NCI-H524 treated with DMSO at 0.1 percent for 48 hours (cell line): ENCODE measurements at regions not wholly inside any gene's neighbourhood (a gene's known extent, or its start where the extent isn't known, plus 50 kb on each side); places are given as distances from the start of the nearest gene placed in this dataset.

Experiments
- DNase-seq: peaks from one replicate; lab custom pipeline; 2025; lab: John Stamatoyannopoulos, UW

DNA sequence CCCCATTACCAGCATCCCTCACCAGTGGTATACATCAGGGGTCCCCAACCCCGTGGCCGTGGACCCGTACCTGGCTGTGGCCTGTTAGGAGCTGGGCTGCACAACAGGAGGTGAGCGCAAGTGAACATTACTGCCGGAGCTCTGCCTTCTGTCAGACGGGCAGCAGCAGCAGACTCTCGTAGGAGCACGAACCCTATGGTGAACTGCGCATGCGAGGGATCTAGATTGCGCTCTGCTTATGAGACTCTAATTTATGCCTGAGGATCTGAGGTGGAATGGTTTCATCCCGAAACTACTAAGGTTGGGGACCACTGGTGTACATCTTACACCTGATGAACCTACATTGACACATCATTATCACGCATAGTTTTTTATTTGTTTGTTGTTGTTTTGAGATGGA lies 52.8 kb upstream of the DHX15 start:
- DNase-seq = no peak

DNA sequence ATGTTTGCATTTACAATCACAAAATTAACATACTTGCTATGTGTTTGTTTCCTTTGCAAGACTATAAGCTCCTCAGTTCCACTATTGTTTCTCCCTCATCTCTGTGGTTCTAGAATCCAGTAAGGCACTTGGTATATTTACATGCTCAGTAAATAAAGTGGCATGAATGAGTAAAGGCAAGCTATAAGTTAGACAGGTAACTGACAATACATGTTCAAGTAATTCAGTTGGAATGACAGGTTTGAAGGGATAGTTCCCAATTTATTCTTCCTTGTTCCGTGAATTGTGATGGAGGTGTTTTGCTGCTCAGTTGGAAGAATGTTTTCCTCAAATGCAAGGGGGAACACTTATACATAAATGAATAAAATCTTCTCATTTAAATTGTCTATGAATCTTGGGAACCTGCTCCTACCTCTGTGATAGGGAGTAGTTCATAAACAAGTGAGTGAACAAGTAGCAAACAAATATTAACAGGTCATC lies 54.1 kb upstream of the DHX15 start:
- DNase-seq = no peak

DNA sequence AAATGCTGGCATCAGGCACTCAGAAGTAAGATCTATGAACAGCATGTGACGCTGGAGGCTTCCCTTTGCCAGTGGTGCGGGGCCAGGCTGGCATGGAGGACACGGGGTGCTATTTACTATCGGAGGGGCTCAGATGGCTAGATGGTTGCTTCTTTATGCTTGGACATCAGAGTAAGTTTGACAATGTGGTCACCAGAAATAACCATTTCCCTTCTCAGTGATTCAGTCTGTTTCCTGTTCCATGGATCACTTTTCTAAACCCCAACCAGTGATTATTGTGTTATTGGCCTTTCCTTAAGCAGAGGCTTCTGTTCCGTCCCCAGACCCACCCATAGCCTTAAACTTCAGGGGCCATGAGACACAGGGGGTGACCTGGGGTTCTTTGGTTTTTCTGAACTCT lies 55.4 kb upstream of the DHX15 start:
- DNase-seq = no peak

DNA sequence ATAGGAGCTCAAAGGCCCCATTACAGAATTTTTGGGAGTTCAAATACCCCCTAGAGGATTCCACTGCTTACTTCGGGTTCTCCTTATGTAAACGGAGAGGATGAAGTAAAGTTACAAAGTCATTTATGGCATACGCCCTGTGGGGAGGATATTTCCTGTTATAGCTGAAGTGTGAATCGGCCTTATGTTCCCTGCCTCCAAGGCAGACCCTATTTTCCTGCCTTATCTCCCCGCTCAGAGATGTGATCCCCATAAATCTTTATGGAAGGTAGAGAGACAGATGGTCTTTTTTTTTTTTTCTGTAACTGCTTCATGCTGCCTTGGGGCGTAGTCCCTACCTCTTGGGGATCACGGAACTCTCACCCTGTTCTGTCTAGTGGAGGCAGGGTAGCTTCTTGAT lies 56.0 kb upstream of the DHX15 start:
- no peak for DNase-seq

DNA sequence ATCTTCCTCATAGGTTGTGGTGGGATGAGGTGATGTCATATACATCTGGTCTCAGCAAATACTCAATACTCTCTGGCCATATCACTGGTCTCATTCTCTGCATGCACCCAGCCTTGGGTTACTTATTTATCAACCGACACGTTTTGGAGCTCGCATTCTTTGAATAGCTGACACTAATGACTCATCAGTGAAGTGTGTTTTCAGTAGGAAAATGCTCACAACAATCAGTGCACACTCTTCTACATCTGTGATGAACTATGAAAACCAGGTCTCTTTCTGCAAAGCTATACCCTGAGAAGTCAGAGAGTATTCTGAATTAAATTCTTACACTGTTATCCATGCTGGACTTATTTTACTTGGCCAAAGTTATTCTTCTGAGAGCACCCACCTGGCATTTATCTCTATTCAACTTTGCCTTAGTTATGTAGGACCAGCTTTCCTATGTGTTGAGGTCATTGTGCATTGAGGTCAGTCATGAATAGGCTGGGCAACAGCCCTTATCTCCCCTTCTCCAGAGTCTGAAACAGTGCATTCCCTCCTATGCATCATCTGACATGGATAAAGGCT lies 58.7 kb upstream of the DHX15 start:
- no peak for DNase-seq

DNA sequence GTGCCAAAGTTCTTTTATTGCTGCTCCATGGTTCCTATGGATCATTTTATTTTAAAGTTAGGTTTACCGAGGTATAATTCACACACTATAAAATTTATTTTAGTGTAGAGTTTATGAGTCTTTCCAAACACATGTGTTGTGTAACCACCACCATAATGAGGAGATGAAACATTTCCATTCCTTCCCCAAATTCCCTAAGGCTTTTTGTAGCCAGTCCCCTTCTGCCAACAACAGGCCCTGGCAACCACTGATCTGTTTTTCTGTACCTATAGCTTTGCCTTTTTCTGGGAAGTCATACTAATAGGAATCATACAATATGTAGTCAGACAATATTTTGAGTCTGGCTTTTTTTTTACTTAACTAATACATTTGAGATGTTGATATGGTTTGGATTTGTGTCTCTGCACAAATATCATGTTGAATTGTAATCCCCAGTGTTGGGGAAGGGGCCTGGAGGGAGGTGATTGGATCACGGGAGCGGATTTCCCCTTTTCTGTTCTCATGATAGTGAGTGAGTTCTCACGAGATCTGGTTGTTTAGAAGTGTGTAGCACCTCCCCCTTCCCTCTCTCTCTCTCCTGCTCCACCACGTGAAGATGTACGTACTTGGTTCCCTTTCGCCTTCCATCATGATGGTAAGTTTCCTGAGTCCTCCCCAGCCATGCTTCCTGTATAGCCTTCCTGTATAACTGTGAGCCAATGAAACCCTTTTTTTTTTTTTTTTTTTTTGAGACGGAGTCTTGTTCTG lies 59.6 kb upstream of the DHX15 start:
- no peak for DNase-seq

DNA sequence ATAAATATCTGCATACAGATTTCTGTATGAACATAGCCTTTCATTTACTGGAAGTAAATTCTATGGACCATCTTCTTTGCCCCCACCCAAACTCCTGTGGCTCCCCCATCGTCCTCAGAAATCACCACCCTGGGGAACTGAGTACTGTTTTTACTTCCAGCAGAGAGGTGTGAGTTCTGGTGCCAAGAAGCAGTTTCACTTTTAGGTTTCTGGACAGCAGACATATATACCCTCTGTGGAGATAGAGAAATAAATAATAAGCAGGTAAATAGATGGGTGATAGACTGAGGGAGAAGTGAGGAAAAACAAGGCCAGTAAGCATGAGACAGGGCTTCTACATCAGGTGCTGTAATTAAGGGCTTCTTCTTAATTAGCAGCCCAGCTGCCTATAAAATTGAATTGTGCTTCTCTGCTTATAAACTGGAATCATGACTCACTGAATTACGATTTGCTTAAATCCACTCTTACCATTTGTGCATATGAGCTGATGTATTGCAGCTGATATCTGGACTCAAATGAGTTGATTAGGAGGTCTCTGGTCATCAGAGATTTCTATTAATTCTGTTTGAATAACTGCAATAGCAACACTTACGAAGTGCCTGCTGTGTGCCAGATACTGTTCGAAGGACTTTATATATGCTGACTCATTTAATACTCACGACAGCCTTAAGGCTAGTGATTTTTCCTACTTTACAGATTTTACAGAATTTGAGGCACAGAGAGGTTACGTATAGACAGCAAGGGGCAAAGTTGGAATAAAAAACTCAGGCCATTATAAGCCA lies 60.8 kb upstream of the DHX15 start:
- DNase-seq = no peak

DNA sequence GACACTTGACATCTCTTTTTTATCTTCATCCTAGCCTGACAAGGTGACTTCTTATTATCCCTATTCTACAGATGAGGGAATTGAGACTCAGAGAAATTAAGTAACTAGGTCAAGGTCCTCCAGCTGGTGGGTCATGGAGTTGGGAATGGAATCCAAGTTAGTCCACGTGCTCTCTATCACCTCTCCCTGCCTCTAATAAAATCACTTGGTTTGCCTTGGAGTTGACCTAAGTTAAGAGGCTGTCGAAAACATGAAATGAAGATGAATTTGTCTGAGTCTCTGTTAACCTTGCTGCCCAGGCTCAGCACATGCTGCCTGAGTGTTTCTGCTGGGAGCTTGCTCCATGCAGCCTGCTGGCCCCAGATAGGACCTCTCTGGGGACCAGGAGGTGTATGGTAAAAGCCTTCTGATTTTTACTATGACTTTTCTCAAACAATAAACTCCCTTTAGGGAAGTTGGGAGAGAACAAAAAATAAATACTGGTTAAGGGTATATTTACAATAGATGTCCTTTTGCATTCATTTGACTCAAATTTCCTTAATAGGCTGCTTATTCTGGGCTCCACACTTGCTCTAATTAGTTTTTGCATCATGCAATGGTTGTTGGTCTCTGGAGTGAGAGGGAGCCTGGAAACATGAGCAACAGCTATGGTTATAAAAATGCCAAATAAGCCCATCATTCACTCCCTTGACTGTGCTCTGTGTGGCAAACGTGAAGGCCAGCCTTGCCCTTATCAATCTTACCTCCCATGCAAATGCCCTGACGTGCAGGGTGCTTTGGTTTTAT lies 61.6 kb upstream of the DHX15 start:
- no peak for DNase-seq

DNA sequence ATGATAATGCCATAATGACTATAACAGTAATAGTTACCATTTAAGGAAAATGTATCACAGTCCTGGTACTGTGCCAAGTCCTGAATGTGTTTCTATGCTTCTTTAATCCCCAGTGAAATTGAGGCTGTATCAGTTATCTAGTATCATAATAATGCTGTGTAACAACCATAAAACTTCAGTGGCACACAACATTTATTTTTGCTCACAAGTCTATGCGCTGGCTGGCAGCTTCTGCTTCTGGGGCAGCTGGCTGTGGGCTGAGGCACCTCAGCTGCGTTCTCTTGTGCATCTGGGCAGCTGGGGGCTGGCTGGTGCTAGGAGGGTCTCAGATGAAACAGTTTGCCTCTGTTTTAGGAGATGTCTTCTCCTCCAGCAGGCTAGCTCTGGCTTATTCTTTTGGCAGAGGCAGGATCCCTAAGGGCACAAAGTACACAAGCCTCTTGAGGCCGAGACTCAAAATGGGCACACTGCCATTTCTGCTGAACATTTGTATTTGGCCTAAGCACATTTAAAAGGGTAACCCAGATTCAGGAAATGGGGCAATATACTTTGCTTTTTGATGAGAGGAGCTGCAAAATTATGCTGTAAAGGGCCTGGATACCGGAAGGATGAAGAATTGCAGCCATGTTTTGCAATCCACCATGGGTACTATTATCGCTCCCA lies 62.6 kb upstream of the DHX15 start:
- DNase-seq = no peak

DNA sequence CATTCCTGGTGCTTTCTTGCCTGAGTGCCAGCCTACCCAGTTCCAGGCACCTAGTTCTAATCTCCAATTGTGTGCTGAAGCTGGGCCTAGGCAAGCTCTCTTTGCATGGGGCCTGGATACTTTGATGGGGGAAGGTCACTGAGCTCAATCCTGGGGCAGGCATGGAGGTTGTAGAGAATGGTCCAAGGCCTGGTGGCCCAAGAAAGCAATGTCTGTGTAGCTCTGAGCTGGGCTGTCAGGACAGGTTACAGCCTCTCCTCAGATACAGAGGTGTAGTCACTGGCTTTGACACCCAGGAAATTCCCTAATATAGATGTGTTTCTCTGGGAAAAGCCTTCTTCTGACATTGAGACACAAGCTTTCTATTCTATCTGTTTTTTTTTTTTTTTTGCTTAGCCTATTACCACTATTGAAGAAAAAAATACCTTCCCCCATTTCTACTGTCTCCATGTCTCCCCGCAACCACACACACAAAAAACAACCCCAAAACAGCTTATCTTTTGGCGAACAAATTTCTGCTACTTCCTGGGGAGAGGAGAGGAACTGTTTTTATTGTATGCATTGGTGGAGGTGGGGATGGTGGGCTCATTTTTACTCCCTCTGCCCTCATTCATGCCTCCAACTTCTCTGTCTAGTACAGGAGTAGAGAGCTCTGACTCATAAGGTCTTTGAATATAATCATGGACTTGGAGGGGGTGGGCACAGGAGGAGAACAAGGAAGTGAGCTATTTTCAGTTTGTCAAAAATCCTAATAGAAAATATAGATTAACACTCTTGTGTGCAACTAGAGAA lies 66.7 kb upstream of the DHX15 start:
- no peak for DNase-seq

DNA sequence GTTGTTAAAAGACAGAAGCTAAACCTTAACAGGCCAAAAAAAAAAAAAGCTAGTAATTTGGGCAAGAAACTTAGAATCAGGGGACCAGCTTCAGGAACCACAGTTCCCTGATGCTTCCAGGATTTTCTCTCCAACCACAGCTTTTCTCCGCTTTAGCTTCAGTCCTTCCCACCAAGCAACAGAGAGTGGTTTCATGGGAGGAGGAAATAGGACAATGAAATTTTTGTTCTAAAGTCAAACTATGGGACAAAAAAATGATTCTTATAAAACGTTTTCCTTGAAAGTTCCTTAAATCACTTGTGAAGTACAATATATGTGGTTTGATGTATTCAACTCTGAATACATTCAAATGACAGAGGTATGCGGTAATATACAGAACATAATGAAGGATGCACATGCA lies 71.0 kb upstream of the DHX15 start:
- DNase-seq = no peak

DNA sequence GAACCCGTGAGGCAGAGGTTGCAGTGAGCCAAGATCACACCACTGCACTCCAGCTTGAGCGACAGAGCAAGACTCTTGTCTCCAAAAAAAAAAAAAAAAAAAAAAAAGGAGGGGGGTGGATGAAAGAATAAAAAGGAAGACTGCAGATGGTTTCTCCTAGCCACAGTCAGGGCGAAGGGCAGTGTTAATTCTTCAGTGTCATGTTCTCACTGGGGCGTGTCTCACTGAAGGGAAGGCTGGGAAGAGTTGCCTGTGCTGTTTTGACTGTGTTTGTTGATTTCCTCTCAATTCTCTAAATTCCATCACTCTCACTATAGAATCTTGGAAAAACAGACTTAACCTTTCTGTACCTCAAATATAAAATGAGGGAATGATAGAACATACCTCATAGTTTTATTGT lies 71.6 kb upstream of the DHX15 start:
- no peak for DNase-seq

DNA sequence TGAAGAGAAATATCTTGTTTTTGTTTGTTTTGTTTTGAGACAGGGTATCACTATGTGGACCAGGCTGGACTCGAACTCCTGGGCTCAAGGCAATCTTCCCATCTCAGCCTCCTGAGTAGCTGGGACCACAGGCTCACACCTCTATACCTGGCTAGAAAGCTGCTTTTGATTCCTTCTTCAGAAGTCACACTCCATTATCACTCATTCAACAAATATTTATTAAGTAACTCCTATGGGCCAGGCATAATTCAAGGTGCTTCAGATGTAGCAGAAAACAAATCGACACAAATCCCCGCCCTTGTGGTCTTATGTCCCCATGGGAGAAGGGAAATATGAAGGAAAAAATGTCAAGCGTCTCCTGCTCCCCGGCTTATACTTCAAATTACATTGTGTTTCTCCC lies 72.6 kb upstream of the DHX15 start:
- no peak for DNase-seq

DNA sequence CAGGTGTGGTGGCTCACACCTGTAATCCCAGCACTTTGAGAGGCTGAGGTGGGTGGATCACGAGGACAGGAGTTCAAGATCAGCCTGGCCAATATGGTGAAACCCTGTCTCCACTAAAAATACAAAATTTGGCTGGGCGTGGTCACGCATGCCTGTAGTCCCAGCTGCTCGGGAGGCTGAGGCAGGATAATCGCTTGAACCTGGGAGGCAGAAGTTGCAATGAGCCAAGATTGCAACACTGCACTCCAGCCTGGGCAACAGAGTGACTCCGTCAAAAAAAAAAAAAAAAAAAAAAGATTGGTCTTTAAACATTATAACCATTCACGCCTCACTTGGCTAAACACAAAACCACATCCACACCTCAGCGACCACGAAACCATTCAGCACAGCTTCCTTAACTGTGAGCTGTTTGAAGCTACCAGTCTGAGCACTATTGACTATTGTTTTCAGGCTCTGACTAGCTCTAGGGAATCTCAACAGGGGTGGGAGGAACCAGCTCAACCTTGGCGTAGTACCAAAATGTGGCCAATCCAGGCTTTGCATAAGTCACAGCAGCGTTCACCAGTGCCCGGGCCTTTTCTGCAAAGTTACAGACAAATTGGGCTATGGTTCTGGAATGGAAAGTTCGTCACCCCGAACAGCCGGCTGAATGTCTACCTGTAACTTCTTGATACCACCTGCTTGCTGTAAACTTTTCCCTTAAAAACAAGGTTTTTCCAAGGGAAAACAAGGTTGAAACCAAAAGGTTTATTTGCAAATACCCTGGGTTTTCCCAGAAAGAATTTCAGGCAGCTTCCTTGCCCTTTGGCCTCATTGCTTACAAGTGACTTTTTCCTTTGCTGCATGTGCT lies 73.6 kb upstream of the DHX15 start:
- no peak for DNase-seq

DNA sequence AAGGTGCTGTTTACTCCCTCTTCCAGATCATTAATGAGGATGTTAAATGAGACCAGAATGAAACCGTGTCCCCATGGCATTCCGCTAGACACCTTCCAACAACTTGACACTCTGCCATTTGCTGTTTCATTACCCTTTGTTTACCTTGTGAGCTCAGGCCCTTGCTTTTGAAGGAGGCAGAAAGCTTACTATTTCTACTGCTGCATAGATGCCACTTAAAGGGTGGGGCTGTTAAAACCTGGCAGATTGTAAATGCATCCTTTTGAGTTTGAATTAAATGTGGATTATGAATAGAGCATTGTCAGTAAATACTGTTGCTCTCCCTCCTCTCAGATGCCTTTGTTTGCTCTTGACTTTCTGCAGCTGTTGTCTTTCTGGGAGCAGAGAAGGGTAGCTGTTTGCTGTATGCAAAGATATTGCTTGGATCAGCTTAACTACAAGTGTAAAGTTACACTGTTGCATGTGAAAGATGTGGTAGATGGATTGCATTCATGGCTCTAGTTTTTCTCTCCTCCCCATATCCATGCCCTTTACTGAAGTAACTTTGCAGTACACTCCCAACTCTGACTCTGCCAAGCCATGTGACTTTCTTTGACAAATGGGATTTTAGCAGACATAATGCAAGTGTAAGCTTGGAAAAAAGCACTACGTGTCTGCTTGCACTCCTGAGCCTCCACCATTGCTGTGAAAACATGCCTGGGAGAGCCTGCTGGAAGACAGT lies 75.0 kb upstream of the DHX15 start:
- peak; percentile 37 for DNase-seq

DNA sequence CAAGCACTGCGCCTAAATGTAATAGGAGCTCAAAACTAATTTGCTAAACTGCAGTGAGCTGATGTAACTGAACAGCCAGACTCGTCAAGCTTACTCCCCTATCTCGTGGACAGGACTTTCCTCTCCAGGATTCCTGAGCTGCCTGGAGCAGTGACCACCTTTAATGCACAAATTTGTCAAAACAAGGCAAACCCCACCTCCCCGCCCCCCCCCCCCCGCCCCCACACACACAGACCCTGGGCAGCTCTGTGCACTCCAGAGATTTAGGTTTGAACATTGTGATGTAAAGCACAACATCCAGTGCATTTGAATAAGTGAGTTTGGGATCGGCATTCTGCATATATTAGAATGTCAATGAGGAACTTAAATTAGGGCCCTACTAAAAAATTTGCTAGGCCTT lies 77.7 kb upstream of the DHX15 start:
- no peak for DNase-seq

DNA sequence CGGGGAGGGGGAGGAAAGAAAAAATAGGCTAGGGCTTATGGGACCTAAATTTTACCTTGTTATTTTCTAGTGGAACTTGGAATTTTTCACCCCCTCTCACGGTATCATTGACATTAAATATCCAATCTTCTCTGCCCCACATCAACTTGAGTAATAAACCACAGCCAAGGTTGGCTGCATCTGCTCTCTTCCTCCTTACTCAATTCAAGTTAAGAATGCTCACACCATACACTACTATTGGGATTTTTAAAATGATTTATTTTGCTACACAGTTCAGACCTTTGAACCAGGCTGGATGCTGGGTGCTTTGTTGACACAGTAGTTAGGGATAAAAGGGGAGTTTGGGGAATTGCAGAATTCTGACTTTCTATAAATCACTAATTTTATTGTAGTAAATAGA lies 78.2 kb upstream of the DHX15 start:
- DNase-seq = no peak

DNA sequence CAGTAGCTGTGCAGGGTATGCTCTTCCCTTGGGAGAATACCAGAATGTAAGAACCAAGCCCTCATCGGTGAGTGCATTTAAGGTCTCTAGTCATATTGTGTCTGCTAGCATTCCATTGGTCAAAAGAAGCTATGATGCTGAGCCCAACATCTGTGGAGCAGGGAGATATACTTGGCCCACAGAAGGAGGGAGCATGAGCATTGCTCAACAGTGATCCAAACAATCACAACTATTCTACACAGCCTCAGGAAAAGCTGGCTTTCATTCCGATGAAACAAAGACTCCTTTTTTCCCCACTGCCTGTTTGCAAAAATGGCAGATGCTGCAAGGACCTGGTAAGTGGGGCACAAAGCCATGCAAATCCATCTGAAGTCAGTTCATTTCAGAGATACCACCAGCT lies 80.6 kb upstream of the DHX15 start:
- no peak for DNase-seq

DNA sequence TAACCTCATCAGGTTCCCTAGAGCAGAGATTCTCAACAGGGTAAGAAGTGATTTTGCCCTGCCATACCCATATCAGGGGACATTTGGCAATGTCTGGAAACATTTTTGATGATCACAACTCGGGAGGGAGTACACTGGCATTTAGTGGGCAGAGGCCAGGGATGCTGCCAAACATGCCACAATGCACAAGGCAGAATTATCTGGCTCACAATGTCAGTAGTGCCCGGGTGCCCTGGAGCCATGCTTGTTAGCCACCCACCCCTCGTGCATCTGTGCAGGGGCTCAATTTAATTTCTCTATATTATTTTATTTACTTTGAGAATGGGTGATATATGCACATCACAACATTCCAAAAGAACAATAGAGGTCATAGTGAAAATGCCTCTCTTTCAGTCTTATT lies 82.0 kb upstream of the DHX15 start:
- DNase-seq = no peak
